ENCODE measurements at regions not wholly inside any gene's neighbourhood (a gene's known extent, or its start where the extent isn't known, plus 50 kb on each side); places are given as distances from the start of the nearest gene placed in this dataset.

DNA sequence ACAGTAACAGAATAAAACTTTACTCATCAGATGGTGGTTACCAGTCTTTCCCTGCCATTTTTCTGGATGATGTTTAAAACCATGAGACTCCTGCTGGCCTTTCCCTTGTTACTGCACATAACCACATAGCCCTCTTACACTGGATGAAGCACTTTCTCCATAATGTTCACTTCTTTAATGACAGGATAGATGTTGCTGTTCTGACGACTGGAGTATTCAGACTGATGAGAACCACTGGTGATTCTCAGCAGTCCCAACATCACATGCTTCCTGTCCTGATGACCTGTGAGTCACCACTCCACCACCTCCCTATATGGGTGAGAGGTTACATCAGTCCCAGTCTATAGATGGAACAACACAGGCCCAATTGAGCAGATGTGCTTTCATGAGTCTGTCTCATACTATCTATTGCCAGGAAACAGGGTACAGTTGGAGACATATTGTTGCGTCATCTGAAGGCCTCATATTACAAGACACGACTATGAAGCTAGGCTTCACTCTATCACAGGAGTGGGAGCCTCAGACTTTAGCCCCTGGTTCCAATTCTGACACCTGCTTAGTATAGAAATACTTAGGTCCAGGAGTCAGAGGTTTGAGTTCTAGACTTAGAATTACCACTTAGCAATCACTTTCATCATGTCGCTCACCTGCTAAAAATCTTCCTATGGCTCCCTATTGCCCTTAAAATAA, 145.7 kb upstream of the KLF7 start (continued):
- TF ChIP-seq ZNF57 (CRISPR knock-in tag; IDR thresholded peaks at IDR 0.05) (no peak), ZFX (CRISPR knock-in tag; IDR thresholded peaks at IDR 0.05) (no peak), ZKSCAN1 (IDR thresholded peaks at IDR 0.05; ENCODE audit: low read depth, low read length) (no peak), KHSRP (IDR thresholded peaks at IDR 0.05) (no peak), SIRT6 (IDR thresholded peaks at IDR 0.05; ENCODE audit: low read depth, low read length) (no peak), ZC3H8 (IDR thresholded peaks at IDR 0.05) (no peak), XRCC5 (IDR thresholded peaks at IDR 0.05; ENCODE audit: low read depth, low read length) (no peak)
- TF ChIP-seq, protein P1, sequence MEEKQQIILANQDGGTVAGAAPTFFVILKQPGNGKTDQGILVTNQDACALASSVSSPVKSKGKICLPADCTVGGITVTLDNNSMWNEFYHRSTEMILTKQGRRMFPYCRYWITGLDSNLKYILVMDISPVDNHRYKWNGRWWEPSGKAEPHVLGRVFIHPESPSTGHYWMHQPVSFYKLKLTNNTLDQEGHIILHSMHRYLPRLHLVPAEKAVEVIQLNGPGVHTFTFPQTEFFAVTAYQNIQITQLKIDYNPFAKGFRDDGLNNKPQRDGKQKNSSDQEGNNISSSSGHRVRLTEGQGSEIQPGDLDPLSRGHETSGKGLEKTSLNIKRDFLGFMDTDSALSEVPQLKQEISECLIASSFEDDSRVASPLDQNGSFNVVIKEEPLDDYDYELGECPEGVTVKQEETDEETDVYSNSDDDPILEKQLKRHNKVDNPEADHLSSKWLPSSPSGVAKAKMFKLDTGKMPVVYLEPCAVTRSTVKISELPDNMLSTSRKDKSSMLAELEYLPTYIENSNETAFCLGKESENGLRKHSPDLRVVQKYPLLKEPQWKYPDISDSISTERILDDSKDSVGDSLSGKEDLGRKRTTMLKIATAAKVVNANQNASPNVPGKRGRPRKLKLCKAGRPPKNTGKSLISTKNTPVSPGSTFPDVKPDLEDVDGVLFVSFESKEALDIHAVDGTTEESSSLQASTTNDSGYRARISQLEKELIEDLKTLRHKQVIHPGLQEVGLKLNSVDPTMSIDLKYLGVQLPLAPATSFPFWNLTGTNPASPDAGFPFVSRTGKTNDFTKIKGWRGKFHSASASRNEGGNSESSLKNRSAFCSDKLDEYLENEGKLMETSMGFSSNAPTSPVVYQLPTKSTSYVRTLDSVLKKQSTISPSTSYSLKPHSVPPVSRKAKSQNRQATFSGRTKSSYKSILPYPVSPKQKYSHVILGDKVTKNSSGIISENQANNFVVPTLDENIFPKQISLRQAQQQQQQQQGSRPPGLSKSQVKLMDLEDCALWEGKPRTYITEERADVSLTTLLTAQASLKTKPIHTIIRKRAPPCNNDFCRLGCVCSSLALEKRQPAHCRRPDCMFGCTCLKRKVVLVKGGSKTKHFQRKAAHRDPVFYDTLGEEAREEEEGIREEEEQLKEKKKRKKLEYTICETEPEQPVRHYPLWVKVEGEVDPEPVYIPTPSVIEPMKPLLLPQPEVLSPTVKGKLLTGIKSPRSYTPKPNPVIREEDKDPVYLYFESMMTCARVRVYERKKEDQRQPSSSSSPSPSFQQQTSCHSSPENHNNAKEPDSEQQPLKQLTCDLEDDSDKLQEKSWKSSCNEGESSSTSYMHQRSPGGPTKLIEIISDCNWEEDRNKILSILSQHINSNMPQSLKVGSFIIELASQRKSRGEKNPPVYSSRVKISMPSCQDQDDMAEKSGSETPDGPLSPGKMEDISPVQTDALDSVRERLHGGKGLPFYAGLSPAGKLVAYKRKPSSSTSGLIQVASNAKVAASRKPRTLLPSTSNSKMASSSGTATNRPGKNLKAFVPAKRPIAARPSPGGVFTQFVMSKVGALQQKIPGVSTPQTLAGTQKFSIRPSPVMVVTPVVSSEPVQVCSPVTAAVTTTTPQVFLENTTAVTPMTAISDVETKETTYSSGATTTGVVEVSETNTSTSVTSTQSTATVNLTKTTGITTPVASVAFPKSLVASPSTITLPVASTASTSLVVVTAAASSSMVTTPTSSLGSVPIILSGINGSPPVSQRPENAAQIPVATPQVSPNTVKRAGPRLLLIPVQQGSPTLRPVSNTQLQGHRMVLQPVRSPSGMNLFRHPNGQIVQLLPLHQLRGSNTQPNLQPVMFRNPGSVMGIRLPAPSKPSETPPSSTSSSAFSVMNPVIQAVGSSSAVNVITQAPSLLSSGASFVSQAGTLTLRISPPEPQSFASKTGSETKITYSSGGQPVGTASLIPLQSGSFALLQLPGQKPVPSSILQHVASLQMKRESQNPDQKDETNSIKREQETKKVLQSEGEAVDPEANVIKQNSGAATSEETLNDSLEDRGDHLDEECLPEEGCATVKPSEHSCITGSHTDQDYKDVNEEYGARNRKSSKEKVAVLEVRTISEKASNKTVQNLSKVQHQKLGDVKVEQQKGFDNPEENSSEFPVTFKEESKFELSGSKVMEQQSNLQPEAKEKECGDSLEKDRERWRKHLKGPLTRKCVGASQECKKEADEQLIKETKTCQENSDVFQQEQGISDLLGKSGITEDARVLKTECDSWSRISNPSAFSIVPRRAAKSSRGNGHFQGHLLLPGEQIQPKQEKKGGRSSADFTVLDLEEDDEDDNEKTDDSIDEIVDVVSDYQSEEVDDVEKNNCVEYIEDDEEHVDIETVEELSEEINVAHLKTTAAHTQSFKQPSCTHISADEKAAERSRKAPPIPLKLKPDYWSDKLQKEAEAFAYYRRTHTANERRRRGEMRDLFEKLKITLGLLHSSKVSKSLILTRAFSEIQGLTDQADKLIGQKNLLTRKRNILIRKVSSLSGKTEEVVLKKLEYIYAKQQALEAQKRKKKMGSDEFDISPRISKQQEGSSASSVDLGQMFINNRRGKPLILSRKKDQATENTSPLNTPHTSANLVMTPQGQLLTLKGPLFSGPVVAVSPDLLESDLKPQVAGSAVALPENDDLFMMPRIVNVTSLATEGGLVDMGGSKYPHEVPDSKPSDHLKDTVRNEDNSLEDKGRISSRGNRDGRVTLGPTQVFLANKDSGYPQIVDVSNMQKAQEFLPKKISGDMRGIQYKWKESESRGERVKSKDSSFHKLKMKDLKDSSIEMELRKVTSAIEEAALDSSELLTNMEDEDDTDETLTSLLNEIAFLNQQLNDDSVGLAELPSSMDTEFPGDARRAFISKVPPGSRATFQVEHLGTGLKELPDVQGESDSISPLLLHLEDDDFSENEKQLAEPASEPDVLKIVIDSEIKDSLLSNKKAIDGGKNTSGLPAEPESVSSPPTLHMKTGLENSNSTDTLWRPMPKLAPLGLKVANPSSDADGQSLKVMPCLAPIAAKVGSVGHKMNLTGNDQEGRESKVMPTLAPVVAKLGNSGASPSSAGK (IDR thresholded peaks at IDR 0.05), result peak; percentile 50
- TF ChIP-seq, protein P2, sequence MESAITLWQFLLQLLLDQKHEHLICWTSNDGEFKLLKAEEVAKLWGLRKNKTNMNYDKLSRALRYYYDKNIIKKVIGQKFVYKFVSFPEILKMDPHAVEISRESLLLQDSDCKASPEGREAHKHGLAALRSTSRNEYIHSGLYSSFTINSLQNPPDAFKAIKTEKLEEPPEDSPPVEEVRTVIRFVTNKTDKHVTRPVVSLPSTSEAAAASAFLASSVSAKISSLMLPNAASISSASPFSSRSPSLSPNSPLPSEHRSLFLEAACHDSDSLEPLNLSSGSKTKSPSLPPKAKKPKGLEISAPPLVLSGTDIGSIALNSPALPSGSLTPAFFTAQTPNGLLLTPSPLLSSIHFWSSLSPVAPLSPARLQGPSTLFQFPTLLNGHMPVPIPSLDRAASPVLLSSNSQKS (CRISPR knock-in tag; IDR thresholded peaks at IDR 0.05), result no peak
- TF ChIP-seq, protein P3, sequence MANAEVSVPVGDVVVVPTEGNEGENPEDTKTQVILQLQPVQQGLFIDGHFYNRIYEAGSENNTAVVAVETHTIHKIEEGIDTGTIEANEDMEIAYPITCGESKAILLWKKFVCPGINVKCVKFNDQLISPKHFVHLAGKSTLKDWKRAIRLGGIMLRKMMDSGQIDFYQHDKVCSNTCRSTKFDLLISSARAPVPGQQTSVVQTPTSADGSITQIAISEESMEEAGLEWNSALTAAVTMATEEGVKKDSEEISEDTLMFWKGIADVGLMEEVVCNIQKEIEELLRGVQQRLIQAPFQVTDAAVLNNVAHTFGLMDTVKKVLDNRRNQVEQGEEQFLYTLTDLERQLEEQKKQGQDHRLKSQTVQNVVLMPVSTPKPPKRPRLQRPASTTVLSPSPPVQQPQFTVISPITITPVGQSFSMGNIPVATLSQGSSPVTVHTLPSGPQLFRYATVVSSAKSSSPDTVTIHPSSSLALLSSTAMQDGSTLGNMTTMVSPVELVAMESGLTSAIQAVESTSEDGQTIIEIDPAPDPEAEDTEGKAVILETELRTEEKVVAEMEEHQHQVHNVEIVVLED (CRISPR knock-in tag; IDR thresholded peaks at IDR 0.05), result no peak

All from K562 (cell line).